Right lobe of liver (tissue), 4 donors: ENCODE measurements at regions not wholly inside any gene's neighbourhood (a gene's known extent, or its start where the extent isn't known, plus 50 kb on each side); places are given as distances from the start of the nearest gene placed in this dataset.

Experiments
- CTCF ChIP-seq, 4 donors: fragments of 200-600 bp in 3 of 4; fragments of 450-650 bp in 1 of 4; IDR thresholded peaks; one replicate each; pipeline versions ENCODE4 v1.5.1 to v1.8.0; 2016 to 2022; ENCODE audit warnings: antibody characterized with exemption in 4 of 4, mild to moderate bottlenecking in 2 of 4
- POLR2A ChIP-seq: fragments of 450-650 bp; IDR thresholded peaks from one replicate; pipeline ENCODE4 v1.6.1; 2017; ENCODE audit warnings: antibody characterized with exemption, mild to moderate bottlenecking
- donor health status: DM: no; HTN: no; CAD: no.
- donor health status: DM: no; HTN: no; CAD: no.
- donor health status: DM: no; HTN: yes; CAD: no.

GRCh38 chr2:225165052-225165451, 122.8 kb upstream of the DOCK10 start:
- TF ChIP-seq CTCF (IDR thresholded peaks at IDR 0.05) (no peak), POLR2A (no peak)
